H9 (cell line): ENCODE measurements at regions not wholly inside any gene's neighbourhood (a gene's known extent, or its start where the extent isn't known, plus 50 kb on each side); places are given as distances from the start of the nearest gene placed in this dataset.

Experiments
- DNase-seq: peaks from one replicate; pipeline ENCODE4 v3.0.0-alpha.2; 2017
- H2AFZ ChIP-seq: one replicate; pipeline ENCODE4 v1.6.1; 2013; ENCODE audit warnings: mild to moderate bottlenecking, low read length, control low read depth, moderate library complexity
- H2AK5ac ChIP-seq: 2 replicates; pipeline ENCODE4 v1.6.1; 2013; ENCODE audit warnings: low read length, control low read depth, mixed read lengths; ENCODE audit not compliant: insufficient read length
- H2BK120ac ChIP-seq: one replicate; pipeline ENCODE4 v1.6.1; 2013; ENCODE audit warnings: low read depth, mild to moderate bottlenecking, low read length, control low read depth, inconsistent platforms; ENCODE audit not compliant: poor library complexity, severe bottlenecking
- H2BK12ac ChIP-seq: 2 replicates; pipeline ENCODE4 v1.6.1; 2013; ENCODE audit warnings: low read length, control low read depth, mixed read lengths, low read depth; ENCODE audit not compliant: insufficient read length
- H2BK15ac ChIP-seq: 2 replicates; pipeline ENCODE4 v1.6.1; 2013; ENCODE audit warnings: low read depth, low read length, control low read depth
- H2BK20ac ChIP-seq: one replicate; pipeline ENCODE4 v1.6.1; 2013; ENCODE audit warnings: low read depth, mild to moderate bottlenecking, low read length, control low read depth, inconsistent platforms; ENCODE audit not compliant: poor library complexity, severe bottlenecking
- H2BK5ac ChIP-seq: 2 replicates; pipeline ENCODE4 v1.6.1; 2013; ENCODE audit warnings: low read length, control low read depth, mixed read lengths; ENCODE audit not compliant: insufficient read length
- H3K14ac ChIP-seq: 2 replicates; pipeline ENCODE4 v1.6.1; 2013; ENCODE audit warnings: low read length, control low read depth; ENCODE audit not compliant: insufficient read depth
- H3K18ac ChIP-seq: 2 replicates; pipeline ENCODE4 v1.6.1; 2013; ENCODE audit warnings: low read depth, mild to moderate bottlenecking, mixed read lengths, low read length, control low read depth; ENCODE audit not compliant: insufficient read length
- H3K23ac ChIP-seq: 2 replicates; pipeline ENCODE4 v1.6.1; 2013; ENCODE audit warnings: low read length, control low read depth, mixed read lengths, low read depth; ENCODE audit not compliant: insufficient read length
- H3K23me2 ChIP-seq: 2 replicates; pipeline ENCODE4 v1.6.1; 2013; ENCODE audit warnings: low read depth, mild to moderate bottlenecking, mixed read lengths, low read length, control low read depth; ENCODE audit not compliant: insufficient read length, poor library complexity, severe bottlenecking
- H3K27ac ChIP-seq: 2 replicates; pipeline ENCODE4 v1.5.1; 2013; ENCODE audit warnings: low read length, control low read depth, mixed read lengths, low read depth; ENCODE audit not compliant: insufficient read length
- H3K27me3 ChIP-seq: 2 replicates; pipeline ENCODE4 v1.6.1; 2013; ENCODE audit warnings: low read length, control low read depth, inconsistent platforms; ENCODE audit not compliant: insufficient read depth
- H3K4ac ChIP-seq: 2 replicates; pipeline ENCODE4 v1.6.1; 2013; ENCODE audit warnings: low read depth, mild to moderate bottlenecking, control low read depth, inconsistent platforms, low read length, moderate library complexity
- H3K4me1 ChIP-seq: 2 replicates; pipeline ENCODE4 v1.6.1; 2013; ENCODE audit warnings: low read length, control low read depth, inconsistent platforms; ENCODE audit not compliant: insufficient read depth
- H3K4me2 ChIP-seq: 2 replicates; pipeline ENCODE4 v1.6.1; 2013; ENCODE audit warnings: low read length, control low read depth, mixed read lengths; ENCODE audit not compliant: insufficient read length, insufficient read depth
- H3K56ac ChIP-seq: 2 replicates; pipeline ENCODE4 v1.6.1; 2013; ENCODE audit warnings: low read depth, mild to moderate bottlenecking, mixed read lengths, low read length, control low read depth; ENCODE audit not compliant: insufficient read length
- H3K79me1 ChIP-seq: 2 replicates; pipeline ENCODE4 v1.6.1; 2013; ENCODE audit warnings: low read depth, mild to moderate bottlenecking, moderate library complexity, low read length, control low read depth, inconsistent platforms; ENCODE audit not compliant: insufficient read depth, poor library complexity, severe bottlenecking
- H3K79me2 ChIP-seq: 2 replicates; pipeline ENCODE4 v1.6.1; 2013; ENCODE audit warnings: low read length, control low read depth, inconsistent platforms; ENCODE audit not compliant: insufficient read depth
- H3K9ac ChIP-seq: 2 replicates; pipeline ENCODE4 v1.6.1; 2013; ENCODE audit warnings: low read length, control low read depth, mixed read lengths; ENCODE audit not compliant: insufficient read length; ENCODE audit errors: extremely low read depth
- H3K9me3 ChIP-seq: one replicate; pipeline ENCODE4 v1.6.1; 2013; ENCODE audit warnings: low read depth, low read length, inconsistent platforms; ENCODE audit not compliant: control insufficient read depth
- H3T11ph ChIP-seq: one replicate; pipeline ENCODE4 v1.6.1; 2013; ENCODE audit warnings: mild to moderate bottlenecking, low read length, control low read depth, inconsistent platforms
- H4K20me1 ChIP-seq: one replicate; pipeline ENCODE4 v1.6.1; 2013; ENCODE audit not compliant: control insufficient read depth, insufficient read length, insufficient read depth
- H4K5ac ChIP-seq: 2 replicates; pipeline ENCODE4 v1.6.1; 2013; ENCODE audit warnings: low read depth, mild to moderate bottlenecking, mixed read lengths, low read length, control low read depth; ENCODE audit not compliant: insufficient read length
- H4K8ac ChIP-seq: replicated peaks from 2 replicates; pipeline ENCODE4 v1.6.1; 2013; ENCODE audit warnings: low read length, control low read depth, mixed read lengths, low read depth; ENCODE audit not compliant: insufficient read length
- H4K91ac ChIP-seq: 2 replicates; pipeline ENCODE4 v1.6.1; 2013; ENCODE audit warnings: low read depth, mild to moderate bottlenecking, moderate library complexity, mixed read lengths, low read length, control low read depth; ENCODE audit not compliant: insufficient read length
- H3K27ac Mint-ChIP-seq, 3 experiments: 2 replicates in 2 of 3; 3 replicates in 1 of 3; pipeline ENCODE4 v1.8.0; 2020 to 2021; ENCODE audit warnings: mixed read lengths in 3 of 3, mild to moderate bottlenecking in 1 of 3, moderate library complexity in 1 of 3
- H3K27me3 Mint-ChIP-seq: 2 replicates; pipeline ENCODE4 v1.8.0; 2021; ENCODE audit warnings: low read depth, mild to moderate bottlenecking, moderate library complexity, mixed read lengths
- H3K36me3 Mint-ChIP-seq, 3 experiments: 2 replicates in 2 of 3; 3 replicates in 1 of 3; pipeline ENCODE4 v1.8.0; 2020 to 2021; ENCODE audit warnings: low read depth in 3 of 3, mixed read lengths in 3 of 3; ENCODE audit not compliant: insufficient read depth in 1 of 3
- H3K4me1 Mint-ChIP-seq, 2 experiments: 2 replicates each; pipeline ENCODE4 v1.8.0; 2020; ENCODE audit warnings: mixed read lengths in 2 of 2
- H3K4me3 Mint-ChIP-seq, 2 experiments: 2 replicates in 1 of 2; 3 replicates in 1 of 2; pipeline ENCODE4 v1.8.0; 2020 to 2021; ENCODE audit warnings: mild to moderate bottlenecking in 2 of 2, mixed read lengths in 2 of 2, moderate library complexity in 1 of 2
- H3K9me3 Mint-ChIP-seq, 2 experiments: 2 replicates in 1 of 2; 3 replicates in 1 of 2; pipeline ENCODE4 v1.8.0; 2020; ENCODE audit warnings: mild to moderate bottlenecking in 2 of 2, mixed read lengths in 2 of 2, moderate library complexity in 1 of 2
- CTCF ChIP-seq: fragments of 200-600 bp; sonication (generic); conservative IDR thresholded peaks from 3 replicates; pipeline ENCODE4 v1.8.0; 2021; ENCODE audit warnings: antibody characterized with exemption, mild to moderate bottlenecking

- no peak overlapping the region; a peak in 1 of 7 replicates for H3K27ac Mint-ChIP-seq
- no peaks in the 10 kb centered on the region for H3K23me2 ChIP-seq
- H2BK15ac ChIP-seq, result no peak overlapping the region
- H3K14ac ChIP-seq, result no peak overlapping the region
- no peak overlapping the region for H4K8ac ChIP-seq
- no peak for DNase-seq
- no peaks in the 10 kb centered on the region for H3K79me2 ChIP-seq
- no peak overlapping the region for H2BK20ac ChIP-seq
- no peaks in the 10 kb centered on the region for H3K4me1 ChIP-seq
- H3K9me3 Mint-ChIP-seq, result no peaks in the 10 kb centered on the region
- no peaks in the 10 kb centered on the region for H4K20me1 ChIP-seq
- H2AFZ ChIP-seq, result no peak overlapping the region
- TF ChIP-seq CTCF, result no peak
- peaks cover 4% of the 10 kb centered on the region; the same call in 1 of the 2 replicates for H3K27me3 Mint-ChIP-seq
- H3K27me3 ChIP-seq, result no peaks in the 10 kb centered on the region
- H3T11ph ChIP-seq, result no peak overlapping the region
- H3K4me3 Mint-ChIP-seq, result no peak overlapping the region
- no peak overlapping the region for H4K91ac ChIP-seq
- no peak overlapping the region for H3K18ac ChIP-seq
- H3K4me2 ChIP-seq, result no peak overlapping the region
- no peak overlapping the region for H2BK12ac ChIP-seq
- H3K4ac ChIP-seq, result no peak overlapping the region
- H4K5ac ChIP-seq, result no peak overlapping the region
- no peak overlapping the region for H3K9ac ChIP-seq
- no peak overlapping the region for H2BK5ac ChIP-seq
- no peak overlapping the region for H3K23ac ChIP-seq
- H3K9me3 ChIP-seq, result no peaks in the 10 kb centered on the region
- no peaks in the 10 kb centered on the region; a peak in 1 of 7 replicates for H3K36me3 Mint-ChIP-seq
- no peaks in the 10 kb centered on the region for H3K4me1 Mint-ChIP-seq
- no peak overlapping the region for H3K27ac ChIP-seq
- no peaks in the 10 kb centered on the region for H3K79me1 ChIP-seq
- H2BK120ac ChIP-seq, result no peak overlapping the region
- no peak overlapping the region for H3K56ac ChIP-seq
- H2AK5ac ChIP-seq, result no peak overlapping the region
Measured at GRCh38 chr5:8320244-8320643, 451.3 kb downstream of the MTRR start.
